SKM-1 treated with dmso at 0.1 percent for 144 hours (cell line): ENCODE measurements at regions not wholly inside any gene's neighbourhood (a gene's known extent, or its start where the extent isn't known, plus 50 kb on each side); places are given as distances from the start of the nearest gene placed in this dataset.

Source experiments
- DNase-seq: peaks from one replicate; lab custom pipeline; 2025; ENCODE audit not compliant: unreplicated experiment; lab: John Stamatoyannopoulos, UW

DNA sequence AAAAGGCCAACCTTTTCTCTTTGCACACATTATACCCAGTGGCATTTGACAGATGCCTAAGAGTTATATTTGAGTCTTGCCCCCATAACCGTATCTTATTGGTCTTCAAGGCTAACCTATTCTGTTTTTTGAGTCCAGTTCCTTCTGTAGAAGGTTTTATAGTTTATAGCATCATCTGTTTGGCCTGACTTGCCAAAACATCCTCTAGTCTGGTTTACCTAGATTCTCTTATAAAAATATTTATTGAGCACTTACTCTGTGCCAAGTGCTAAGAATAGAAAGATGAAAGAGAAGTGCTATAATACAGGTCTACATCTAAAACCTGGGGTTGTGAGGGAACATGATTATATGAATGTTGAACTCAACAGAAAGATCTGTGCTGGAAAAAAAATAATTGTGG, 55.9 kb upstream of the PIP4K2A start:
- DNase-seq: no peak

DNA sequence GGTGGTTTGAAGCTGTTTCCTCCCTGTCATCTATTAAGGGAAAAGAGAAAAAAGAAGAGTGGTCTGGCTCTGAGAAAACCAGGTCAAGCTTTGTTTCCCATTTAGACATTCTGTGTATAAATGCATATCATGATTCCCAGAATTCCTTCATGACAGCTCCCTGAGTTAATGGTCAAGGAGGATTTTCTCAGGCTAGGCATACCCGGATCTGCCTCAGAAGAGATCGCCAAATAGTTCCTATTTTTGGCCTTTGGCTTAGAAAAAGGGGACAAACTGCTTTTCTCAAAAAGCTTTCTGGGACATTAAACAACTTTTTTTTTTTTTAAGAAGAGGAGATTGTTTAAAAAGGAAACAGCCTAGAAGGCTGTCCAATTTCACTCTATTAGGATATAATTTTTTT, 53.5 kb upstream of the PIP4K2A start:
- DNase-seq: no peak

DNA sequence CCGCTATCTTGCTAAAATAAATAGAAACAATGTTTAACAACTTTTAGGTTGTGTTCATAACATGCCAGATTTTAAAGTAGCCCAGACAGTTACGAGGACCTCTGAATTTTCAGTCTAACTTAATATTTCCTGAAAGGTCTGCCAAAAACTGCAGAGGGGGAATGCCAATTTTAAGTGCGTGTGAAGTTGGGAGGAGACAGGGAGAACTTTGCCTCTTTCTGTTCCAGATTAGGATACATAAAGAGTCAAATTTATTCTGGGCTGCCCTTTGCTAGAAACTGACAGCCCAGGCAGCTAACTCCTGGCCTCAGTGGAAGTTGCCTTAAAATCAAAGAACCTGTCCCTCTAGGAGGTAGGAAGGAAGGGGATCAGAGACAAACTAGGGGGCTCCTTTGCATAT, 52.3 kb upstream of the PIP4K2A start:
- DNase-seq: no peak

- DNase-seq: peak; percentile 58
These were observed 51.5 kb upstream of the PIP4K2A start for GRCh38 chr10:22765660-22766547.

DNA sequence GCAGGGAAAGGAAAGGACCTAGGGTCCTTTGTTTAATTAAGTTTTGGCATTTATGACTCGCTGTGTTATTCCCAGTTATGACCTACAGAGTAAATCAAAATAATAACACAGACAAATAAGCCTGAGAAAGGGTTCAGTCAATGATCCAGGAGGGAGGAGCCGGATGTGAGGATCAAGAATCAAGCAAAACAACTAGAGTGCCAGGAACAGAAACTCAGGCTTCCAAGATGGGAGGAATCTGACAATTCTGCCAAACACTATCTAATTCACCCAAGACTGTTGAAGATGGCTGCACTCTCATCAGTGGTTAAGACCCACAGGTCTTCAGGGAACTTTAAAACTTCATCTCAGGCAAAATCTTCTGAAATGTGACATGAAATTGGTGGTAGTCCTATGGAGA, 50.3 kb upstream of the PIP4K2A start:
- no peak for DNase-seq
